ENCODE measurements at regions not wholly inside any gene's neighbourhood (a gene's known extent, or its start where the extent isn't known, plus 50 kb on each side); places are given as distances from the start of the nearest gene placed in this dataset.

GRCh38 chr7:88452646-88453045 is 146.0 kb upstream of the STEAP4 start:
- no peaks in the 10 kb centered on the region for H3K36me3 Mint-ChIP-seq (ENCODE audit: insufficient read depth, unreplicated experiment)
- H3K27me3 Mint-ChIP-seq (ENCODE audit: insufficient read depth, unreplicated experiment) = peaks cover 25% of the 10 kb centered on the region
- ChIA-PET CTCF (no interaction called here), POLR2A (interaction anchor here (0.5 to 0.8 kb wide), 2 partner anchors 23 to 79 kb away, joined by 3 read pairs; no protein-coding TSS in a partner anchor)
- DNase-seq (ENCODE audit: unreplicated experiment) = no peak
- H3K4me3 Mint-ChIP-seq (ENCODE audit: unreplicated experiment) = no peak overlapping the region
- no peak for TF ChIP-seq CTCF (IDR thresholded peaks at IDR 0.05; ENCODE audit: unreplicated experiment)
- peaks cover 11% of the 10 kb centered on the region for H3K4me1 Mint-ChIP-seq (ENCODE audit: insufficient read depth, unreplicated experiment)
- BruUV-seq (replicated peaks) = no TSS peak
- intact Hi-C loops (cut with micrococcal nuclease) = no loop called here
- H3K27ac Mint-ChIP-seq (ENCODE audit: low read depth, unreplicated experiment) = no peak overlapping the region
- H3K9me3 Mint-ChIP-seq (ENCODE audit: unreplicated experiment) = no peaks in the 10 kb centered on the region

GRCh38 chr7:88450874-88451273 is 144.2 kb upstream of the STEAP4 start:
- DNase-seq (ENCODE audit: unreplicated experiment) = no peak
- CTCF ChIA-PET = interaction anchor here (0.6 kb wide), 1 partner anchor 980 kb away, joined by 4 read pairs; no protein-coding TSS in a partner anchor
- POLR2A ChIA-PET = no interaction called here
- no peak for TF ChIP-seq CTCF (IDR thresholded peaks at IDR 0.05; ENCODE audit: unreplicated experiment)
- peaks cover 25% of the 10 kb centered on the region for H3K27me3 Mint-ChIP-seq (ENCODE audit: insufficient read depth, unreplicated experiment)
- no TSS peak for BruUV-seq (replicated peaks)
- no peak overlapping the region for H3K4me3 Mint-ChIP-seq (ENCODE audit: unreplicated experiment)
- H3K27ac Mint-ChIP-seq (ENCODE audit: low read depth, unreplicated experiment) = no peak overlapping the region
- H3K4me1 Mint-ChIP-seq (ENCODE audit: insufficient read depth, unreplicated experiment) = peaks cover 11% of the 10 kb centered on the region
- H3K36me3 Mint-ChIP-seq (ENCODE audit: insufficient read depth, unreplicated experiment) = no peaks in the 10 kb centered on the region
- H3K9me3 Mint-ChIP-seq (ENCODE audit: unreplicated experiment) = no peaks in the 10 kb centered on the region
- intact Hi-C loops (cut with micrococcal nuclease) = no loop called here

- H3K36me3 Mint-ChIP-seq (ENCODE audit: insufficient read depth, unreplicated experiment) = no peaks in the 10 kb centered on the region
- no TSS peak for BruUV-seq (replicated peaks)
- no peak overlapping the region for H3K4me3 Mint-ChIP-seq (ENCODE audit: unreplicated experiment)
- H3K4me1 Mint-ChIP-seq (ENCODE audit: insufficient read depth, unreplicated experiment) = no peaks in the 10 kb centered on the region
- no peak for TF ChIP-seq CTCF (IDR thresholded peaks at IDR 0.05; ENCODE audit: unreplicated experiment)
- ChIA-PET POLR2A (no interaction called here), CTCF (no interaction called here)
- intact Hi-C loops (cut with micrococcal nuclease) = no loop called here
- peaks cover 25% of the 10 kb centered on the region for H3K27me3 Mint-ChIP-seq (ENCODE audit: insufficient read depth, unreplicated experiment)
- no peak for DNase-seq (ENCODE audit: unreplicated experiment)
- no peaks in the 10 kb centered on the region for H3K9me3 Mint-ChIP-seq (ENCODE audit: unreplicated experiment)
- no peak overlapping the region for H3K27ac Mint-ChIP-seq (ENCODE audit: low read depth, unreplicated experiment)
Observed at GRCh38 chr7:88449410-88449809, 142.7 kb upstream of the STEAP4 start.

GRCh38 chr7:88442413-88442812 is 135.7 kb upstream of the STEAP4 start:
- H3K4me3 Mint-ChIP-seq (ENCODE audit: unreplicated experiment) = no peak overlapping the region
- no TSS peak for BruUV-seq (replicated peaks)
- POLR2A ChIA-PET = no interaction called here

More at GRCh38 chr7:88442413-88442812, 135.7 kb upstream of the STEAP4 start:
- DNase-seq (ENCODE audit: unreplicated experiment) = no peak
- Mint-ChIP-seq H3K27me3 (ENCODE audit: insufficient read depth, unreplicated experiment) (no peaks in the 10 kb centered on the region), H3K27ac (ENCODE audit: low read depth, unreplicated experiment) (no peak overlapping the region), H3K36me3 (ENCODE audit: insufficient read depth, unreplicated experiment) (no peaks in the 10 kb centered on the region), H3K9me3 (ENCODE audit: unreplicated experiment) (no peaks in the 10 kb centered on the region), H3K4me1 (ENCODE audit: insufficient read depth, unreplicated experiment) (no peaks in the 10 kb centered on the region)
- TF ChIP-seq CTCF (IDR thresholded peaks at IDR 0.05; ENCODE audit: unreplicated experiment) = no peak
- CTCF ChIA-PET = no interaction called here
- intact Hi-C loops (cut with micrococcal nuclease) = no loop called here
